ENCODE measurements at regions not wholly inside any gene's neighbourhood (a gene's known extent, or its start where the extent isn't known, plus 50 kb on each side); places are given as distances from the start of the nearest gene placed in this dataset.

GRCh38 chr2:228700638-228701037 lies 519.2 kb upstream of the SPHKAP start:
- no peak for DNase-seq

- DNase-seq = no peak
Observed at GRCh38 chr2:228699888-228700287, 518.4 kb upstream of the SPHKAP start.

GRCh38 chr2:228699400-228699799 lies 517.9 kb upstream of the SPHKAP start:
- no peak for DNase-seq

GRCh38 chr2:228698963-228699362 lies 517.5 kb upstream of the SPHKAP start:
- DNase-seq = no peak

GRCh38 chr2:228697456-228697855 lies 516.0 kb upstream of the SPHKAP start:
- DNase-seq = no peak

- no peak for DNase-seq
Observed at GRCh38 chr2:228690681-228691080, 509.2 kb upstream of the SPHKAP start.

- DNase-seq = no peak
Observed at GRCh38 chr2:228689053-228689452, 507.6 kb upstream of the SPHKAP start.

- no peak for DNase-seq
Observed at GRCh38 chr2:228688007-228688645, 506.6 kb upstream of the SPHKAP start.

- DNase-seq = no peak
Observed at GRCh38 chr2:228681979-228682378, 500.5 kb upstream of the SPHKAP start.

- DNase-seq = peak; percentile 5
Observed at GRCh38 chr2:228681426-228681825, 499.9 kb upstream of the SPHKAP start.

- no peak for DNase-seq
Observed at GRCh38 chr2:228678110-228678509, 496.6 kb upstream of the SPHKAP start.

- no peak for DNase-seq
Observed at GRCh38 chr2:228675646-228676045, 494.2 kb upstream of the SPHKAP start.

GRCh38 chr2:228675091-228675490 lies 493.6 kb upstream of the SPHKAP start:
- DNase-seq = no peak

GRCh38 chr2:228673876-228674554 lies 492.5 kb upstream of the SPHKAP start:
- no peak for DNase-seq

- no peak for DNase-seq
Observed at GRCh38 chr2:228669690-228670089, 488.2 kb upstream of the SPHKAP start.

- no peak for DNase-seq
Observed at GRCh38 chr2:228665232-228665631, 483.7 kb upstream of the SPHKAP start.

- peak; percentile 1 for DNase-seq
Observed at GRCh38 chr2:228658998-228659397, 477.5 kb upstream of the SPHKAP start.

GRCh38 chr2:228657807-228658402 lies 476.4 kb upstream of the SPHKAP start:
- peak; percentile 34 for DNase-seq

GRCh38 chr2:228655331-228655730 lies 473.8 kb upstream of the SPHKAP start:
- no peak for DNase-seq

GRCh38 chr2:228654707-228655106 lies 473.2 kb upstream of the SPHKAP start:
- DNase-seq = no peak

GRCh38 chr2:228653884-228654283 lies 472.4 kb upstream of the SPHKAP start:
- DNase-seq = no peak

GRCh38 chr2:228652366-228652765 lies 470.9 kb upstream of the SPHKAP start:
- DNase-seq = no peak

GRCh38 chr2:228649876-228650275 lies 468.4 kb upstream of the SPHKAP start:
- DNase-seq = no peak

- no peak for DNase-seq
Observed at GRCh38 chr2:228649447-228649846, 468.0 kb upstream of the SPHKAP start.

Measured in hematopoietic multipotent progenitor cell treated with erythropoietin and hydrocortisone succinate and interleukin-3 and kit ligand, for 4 days (in vitro differentiated cells).